ENCODE measurements at regions not wholly inside any gene's neighbourhood (a gene's known extent, or its start where the extent isn't known, plus 50 kb on each side); places are given as distances from the start of the nearest gene placed in this dataset.
A peak's percentile ranks its signal among the peaks of the same experiment; 100 is the strongest.

- H3K4me3 ChIP-seq (ENCODE audit: low read depth, low read length) = no peak overlapping the region
- in situ Hi-C loops (cut with HindIII; ENCODE audit: low sequenced_read_pairs) = no loop called here
- TF ChIP-seq CTCF (IDR thresholded peaks at IDR 0.05; ENCODE audit: low read depth, low read length) = no peak
- DNase-seq (ENCODE audit: low read depth, low spot score) = no peak
Measured at GRCh38 chr4:33873791-33874190, 2370.5 kb downstream of the ARAP2 start.

DNA sequence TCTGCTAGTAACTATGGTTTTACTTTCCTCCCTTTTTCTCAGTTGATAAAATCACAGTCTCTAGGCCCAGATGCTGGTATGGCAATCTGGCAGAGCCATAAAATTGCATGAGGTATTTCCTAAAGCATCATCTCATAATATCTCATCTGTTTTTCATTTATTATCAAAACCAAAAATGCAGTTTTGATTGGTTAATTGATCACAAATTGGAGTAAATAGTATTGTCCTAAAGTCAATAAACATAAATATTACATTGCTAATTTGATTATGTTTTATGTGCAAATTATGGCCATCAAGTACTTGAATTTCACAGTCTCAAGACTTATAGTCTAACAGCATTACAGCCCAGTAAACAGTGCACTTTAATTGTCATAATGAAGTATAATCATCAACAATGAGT lies 2365.6 kb downstream of the ARAP2 start:
- no peak for TF ChIP-seq CTCF (IDR thresholded peaks at IDR 0.05; ENCODE audit: low read depth, low read length)
- DNase-seq (ENCODE audit: low read depth, low spot score) = no peak
- in situ Hi-C loops (cut with HindIII; ENCODE audit: low sequenced_read_pairs) = no loop called here
- H3K4me3 ChIP-seq (ENCODE audit: low read depth, low read length) = no peak overlapping the region

DNA sequence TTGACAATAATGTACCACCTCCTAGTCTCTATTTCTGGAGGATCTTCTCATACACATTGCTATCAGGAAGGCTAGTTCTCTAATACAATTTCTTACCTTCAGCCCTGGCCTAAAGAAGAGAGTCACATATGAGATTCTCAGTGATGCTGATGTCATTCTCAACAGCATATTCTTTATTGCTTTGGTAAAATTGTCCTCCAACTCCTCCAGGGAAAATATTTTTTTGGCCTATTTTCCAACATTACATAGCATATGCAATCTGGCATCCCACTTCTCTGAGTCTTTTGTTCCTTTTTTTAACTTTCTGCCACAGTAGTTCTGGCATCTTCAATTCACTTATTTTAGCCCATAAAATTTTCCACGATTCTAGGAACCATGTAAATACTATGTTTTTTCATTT lies 2363.1 kb downstream of the ARAP2 start:
- no peak for TF ChIP-seq CTCF (IDR thresholded peaks at IDR 0.05; ENCODE audit: low read depth, low read length)
- H3K4me3 ChIP-seq (ENCODE audit: low read depth, low read length) = no peak overlapping the region
- no peak for DNase-seq (ENCODE audit: low read depth, low spot score)
- in situ Hi-C loops (cut with HindIII; ENCODE audit: low sequenced_read_pairs) = no loop called here

- DNase-seq (ENCODE audit: low read depth, low spot score) = peak; percentile 30
- in situ Hi-C loops (cut with HindIII; ENCODE audit: low sequenced_read_pairs) = no loop called here
- no peak for TF ChIP-seq CTCF (IDR thresholded peaks at IDR 0.05; ENCODE audit: low read depth, low read length)
- no peak overlapping the region for H3K4me3 ChIP-seq (ENCODE audit: low read depth, low read length)
Measured at GRCh38 chr4:33882246-33882990, 2361.9 kb downstream of the ARAP2 start.

GRCh38 chr4:33883111-33883510 lies 2361.2 kb downstream of the ARAP2 start:
- in situ Hi-C loops (cut with HindIII; ENCODE audit: low sequenced_read_pairs) = no loop called here
- TF ChIP-seq CTCF (IDR thresholded peaks at IDR 0.05; ENCODE audit: low read depth, low read length) = no peak
- no peak overlapping the region for H3K4me3 ChIP-seq (ENCODE audit: low read depth, low read length)
- peak; percentile 6 for DNase-seq (ENCODE audit: low read depth, low spot score)

- DNase-seq (ENCODE audit: low read depth, low spot score) = no peak
- H3K4me3 ChIP-seq (ENCODE audit: low read depth, low read length) = no peak overlapping the region
- in situ Hi-C loops (cut with HindIII; ENCODE audit: low sequenced_read_pairs) = no loop called here
- no peak for TF ChIP-seq CTCF (IDR thresholded peaks at IDR 0.05; ENCODE audit: low read depth, low read length)
Measured at GRCh38 chr4:33886356-33886755, 2358.0 kb downstream of the ARAP2 start.

All from astrocyte of the spinal cord (primary cell).